DND-41 (cell line): ENCODE measurements at regions not wholly inside any gene's neighbourhood (a gene's known extent, or its start where the extent isn't known, plus 50 kb on each side); places are given as distances from the start of the nearest gene placed in this dataset.

Experiments used
- ATAC-seq: fragments of 200-7000 bp; cut with Tn5 transposase; 3 replicates; pipeline ENCODE4 v1.9.1; 2021; ENCODE audit warnings: low read depth; ENCODE audit not compliant: insufficient read depth
- DNase-seq: peaks from one replicate; pipeline ENCODE4 v3.0.0-alpha.2; 2020
- H2AFZ ChIP-seq: 2 replicates; pipeline ENCODE4 v1.6.0; 2012; ENCODE audit warnings: low read depth, low read length
- H3K27ac ChIP-seq: 2 replicates; pipeline ENCODE4 v1.5.1; 2012; ENCODE audit warnings: low read length, inconsistent platforms
- H3K27me3 ChIP-seq: fragments of 200-600 bp; sonication (generic); 2 replicates; pipeline ENCODE4 v1.6.0; 2012; ENCODE audit warnings: low read length, mild to moderate bottlenecking, inconsistent platforms; ENCODE audit not compliant: insufficient read depth, poor library complexity
- H3K36me3 ChIP-seq: 2 replicates; pipeline ENCODE4 v1.5.1; 2012; ENCODE audit warnings: low read length, inconsistent platforms; ENCODE audit not compliant: insufficient read depth
- H3K4me1 ChIP-seq: 2 replicates; pipeline ENCODE4 v1.5.1; 2012; ENCODE audit warnings: mild to moderate bottlenecking, low read length; ENCODE audit not compliant: insufficient read depth
- H3K4me2 ChIP-seq: 2 replicates; pipeline ENCODE4 v1.6.0; 2012; ENCODE audit warnings: mild to moderate bottlenecking, moderate library complexity, low read length, inconsistent platforms; ENCODE audit not compliant: insufficient read depth
- H3K4me3 ChIP-seq, 2 experiments: fragments of 200-600 bp in 1 of 2; shearing (Covaris generic) in 1 of 2; 2 replicates each; pipeline ENCODE4 v1.5.1; 2012 to 2016; ENCODE audit warnings: inconsistent platforms in 2 of 2, low read length in 2 of 2, mild to moderate bottlenecking in 2 of 2, low read depth in 1 of 2, moderate library complexity in 1 of 2
- H3K79me2 ChIP-seq: 2 replicates; pipeline ENCODE4 v1.6.0; 2012; ENCODE audit warnings: low read length, inconsistent platforms; ENCODE audit not compliant: insufficient read depth
- H3K9ac ChIP-seq: 2 replicates; pipeline ENCODE4 v1.6.0; 2012; ENCODE audit warnings: low read depth, mild to moderate bottlenecking, inconsistent platforms, low read length, moderate library complexity
- H3K9me3 ChIP-seq: 2 replicates; pipeline ENCODE4 v1.5.1; 2012; ENCODE audit warnings: low read length, moderate library complexity, mild to moderate bottlenecking, inconsistent platforms; ENCODE audit not compliant: insufficient read depth, severe bottlenecking
- H4K20me1 ChIP-seq: 2 replicates; pipeline ENCODE4 v1.6.0; 2012; ENCODE audit warnings: low read length; ENCODE audit not compliant: insufficient read depth
- EZH2 ChIP-seq: IDR thresholded peaks from 3 replicates; pipeline ENCODE4 v1.6.1; 2012; ENCODE audit warnings: borderline replicate concordance, low read depth, mild to moderate bottlenecking, moderate library complexity, low read length, inconsistent platforms; ENCODE audit not compliant: severe bottlenecking
- TF ChIP-seq, protein P1 (sequence below): IDR thresholded peaks from 2 replicates; pipeline ENCODE4 v1.5.1; 2012; ENCODE audit warnings: borderline replicate concordance, low read length, moderate library complexity, mild to moderate bottlenecking; ENCODE audit not compliant: poor library complexity, severe bottlenecking; ENCODE audit errors: extremely low read depth

DNA sequence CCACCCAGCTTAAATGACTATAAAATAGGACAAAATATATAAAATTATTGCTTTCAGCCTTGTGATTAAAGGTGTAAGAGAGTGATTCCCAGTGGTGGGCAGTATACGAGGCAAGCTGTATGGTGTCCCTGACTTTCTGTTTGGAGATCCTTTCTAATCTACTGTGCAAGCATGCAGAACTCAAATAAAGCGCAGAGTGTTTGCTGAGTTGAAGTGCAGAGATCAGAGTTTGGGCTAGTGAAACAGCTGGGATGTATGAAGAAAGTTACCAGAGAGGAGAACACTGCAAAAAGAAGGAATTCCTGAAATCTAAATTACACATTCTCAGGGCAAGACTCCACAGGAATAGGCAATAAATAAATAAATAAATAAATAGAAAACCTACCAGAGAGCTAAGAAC lies 218.5 kb upstream of the TLL1 start:
- Histone ChIP-seq H3K9me3 (no peaks in the 10 kb centered on the region), H3K4me1 (no peaks in the 10 kb centered on the region), H3K27ac (no peak overlapping the region), H3K79me2 (no peaks in the 10 kb centered on the region), H3K4me3 (no peak overlapping the region), H3K9ac (no peak overlapping the region), H2AFZ (no peak overlapping the region), H3K36me3 (no peaks in the 10 kb centered on the region), H3K27me3 (no peaks in the 10 kb centered on the region), H4K20me1 (no peaks in the 10 kb centered on the region), H3K4me2 (no peak overlapping the region)
- no peak for ATAC-seq
- no peak for DNase-seq
- TF ChIP-seq, protein P1, sequence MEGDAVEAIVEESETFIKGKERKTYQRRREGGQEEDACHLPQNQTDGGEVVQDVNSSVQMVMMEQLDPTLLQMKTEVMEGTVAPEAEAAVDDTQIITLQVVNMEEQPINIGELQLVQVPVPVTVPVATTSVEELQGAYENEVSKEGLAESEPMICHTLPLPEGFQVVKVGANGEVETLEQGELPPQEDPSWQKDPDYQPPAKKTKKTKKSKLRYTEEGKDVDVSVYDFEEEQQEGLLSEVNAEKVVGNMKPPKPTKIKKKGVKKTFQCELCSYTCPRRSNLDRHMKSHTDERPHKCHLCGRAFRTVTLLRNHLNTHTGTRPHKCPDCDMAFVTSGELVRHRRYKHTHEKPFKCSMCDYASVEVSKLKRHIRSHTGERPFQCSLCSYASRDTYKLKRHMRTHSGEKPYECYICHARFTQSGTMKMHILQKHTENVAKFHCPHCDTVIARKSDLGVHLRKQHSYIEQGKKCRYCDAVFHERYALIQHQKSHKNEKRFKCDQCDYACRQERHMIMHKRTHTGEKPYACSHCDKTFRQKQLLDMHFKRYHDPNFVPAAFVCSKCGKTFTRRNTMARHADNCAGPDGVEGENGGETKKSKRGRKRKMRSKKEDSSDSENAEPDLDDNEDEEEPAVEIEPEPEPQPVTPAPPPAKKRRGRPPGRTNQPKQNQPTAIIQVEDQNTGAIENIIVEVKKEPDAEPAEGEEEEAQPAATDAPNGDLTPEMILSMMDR, result no peak
- no peak for TF ChIP-seq EZH2

DNA sequence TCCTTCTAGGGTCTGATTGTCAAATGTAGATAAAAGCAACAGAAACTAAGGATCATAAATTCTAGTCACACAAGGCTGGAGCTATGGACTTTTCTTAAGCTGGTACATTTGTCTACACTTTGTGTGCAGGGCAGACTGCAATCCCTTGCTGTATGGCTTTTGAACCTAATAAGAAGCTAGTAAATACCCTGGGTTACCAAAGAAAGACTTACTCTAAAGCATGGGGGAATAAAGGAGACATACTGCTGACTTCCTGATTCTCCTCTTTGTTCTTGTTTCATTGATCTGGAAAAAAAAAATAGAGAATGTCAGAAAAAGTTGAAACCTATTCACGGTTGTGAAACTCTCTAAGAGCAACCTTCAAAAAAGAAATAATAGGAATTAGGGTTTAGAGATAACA lies 216.6 kb upstream of the TLL1 start:
- no peaks in the 10 kb centered on the region for H3K9me3 ChIP-seq
- H3K36me3 ChIP-seq, result no peaks in the 10 kb centered on the region
- H2AFZ ChIP-seq, result no peak overlapping the region
- DNase-seq (no peak), ATAC-seq (no peak)
- no peaks in the 10 kb centered on the region for H3K79me2 ChIP-seq
- TF ChIP-seq, protein P1, result no peak
- TF ChIP-seq EZH2, result no peak
- no peaks in the 10 kb centered on the region for H3K4me1 ChIP-seq
- H3K4me3 ChIP-seq, result no peak overlapping the region
- no peak overlapping the region for H3K27ac ChIP-seq
- no peak overlapping the region for H3K4me2 ChIP-seq
- H3K9ac ChIP-seq, result no peak overlapping the region
- H4K20me1 ChIP-seq, result no peaks in the 10 kb centered on the region
- no peaks in the 10 kb centered on the region for H3K27me3 ChIP-seq

- DNase-seq, result no peak
Observed at GRCh38 chr4:165656829-165657490, 216.1 kb upstream of the TLL1 start.

More at GRCh38 chr4:165656829-165657490, 216.1 kb upstream of the TLL1 start:
- no peaks in the 10 kb centered on the region for H3K79me2 ChIP-seq
- H3K27me3 ChIP-seq, result no peaks in the 10 kb centered on the region
- H3K27ac ChIP-seq, result no peak overlapping the region
- no peak overlapping the region for H3K9ac ChIP-seq
- no peak for ATAC-seq
- H3K36me3 ChIP-seq, result no peaks in the 10 kb centered on the region
- no peak overlapping the region for H2AFZ ChIP-seq
- H3K4me3 ChIP-seq, result no peak overlapping the region
- no peak for TF ChIP-seq EZH2
- TF ChIP-seq, protein P1, result no peak
- no peaks in the 10 kb centered on the region for H3K9me3 ChIP-seq
- no peaks in the 10 kb centered on the region for H3K4me1 ChIP-seq
- no peaks in the 10 kb centered on the region for H4K20me1 ChIP-seq
- H3K4me2 ChIP-seq, result no peak overlapping the region
